Myocyte (in vitro differentiated cells): ENCODE measurements at regions not wholly inside any gene's neighbourhood (a gene's known extent, or its start where the extent isn't known, plus 50 kb on each side); places are given as distances from the start of the nearest gene placed in this dataset.
A peak's percentile ranks its signal among the peaks of the same experiment; 100 is the strongest.

Experiments
- DNase-seq: peaks from one replicate; pipeline ENCODE4 v3.0.0-alpha.2; 2012; ENCODE audit warnings: low read depth

DNA sequence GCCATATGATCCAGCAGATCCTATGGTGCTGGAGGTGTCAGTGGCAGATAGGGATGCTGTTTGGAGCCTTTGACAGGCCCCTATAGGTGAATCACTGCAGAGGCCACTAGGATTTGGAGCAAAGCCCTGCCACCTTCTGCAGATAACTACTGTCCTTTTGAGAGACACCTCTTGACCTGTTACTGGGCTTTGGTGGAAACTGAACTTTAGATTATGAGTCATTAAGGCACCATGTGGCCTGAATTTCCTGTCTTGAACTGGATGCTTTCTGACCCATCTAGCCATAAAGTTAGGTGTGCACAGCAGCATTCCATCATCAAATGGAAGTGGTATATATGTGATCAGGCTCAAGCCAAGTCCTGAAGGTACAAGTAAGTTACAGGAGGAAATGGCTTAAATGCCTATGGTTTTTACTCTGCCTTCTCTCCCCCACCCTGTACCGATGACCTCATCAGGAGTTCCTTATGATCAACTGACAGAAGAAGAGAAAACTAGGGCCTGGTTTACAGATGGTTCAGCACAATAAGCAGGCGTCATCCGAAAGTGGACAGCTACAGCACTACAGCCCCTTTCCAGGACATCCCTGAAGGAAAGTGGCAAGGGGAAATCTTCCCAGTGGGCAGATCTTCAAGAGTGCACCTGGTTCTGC, 565.6 kb upstream of the AGTR1 start:
- no peak for DNase-seq

DNA sequence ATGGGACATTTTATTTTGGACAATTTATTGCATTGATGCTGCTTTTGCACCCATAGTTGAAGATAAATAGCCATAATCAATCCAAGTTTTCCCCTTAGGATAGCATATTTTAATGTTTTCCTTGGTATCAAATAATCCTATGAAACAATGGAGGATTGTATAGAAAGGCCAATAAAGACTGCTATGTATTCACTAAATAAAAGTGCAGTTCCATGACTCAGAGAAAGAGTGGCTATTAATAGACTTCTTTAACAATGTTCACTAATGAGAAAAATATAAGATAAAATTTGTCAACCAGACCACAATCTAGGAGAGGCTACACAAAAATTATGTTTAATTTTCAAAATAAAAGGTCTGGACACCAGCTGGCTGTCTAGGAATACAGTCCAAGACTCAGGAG, 560.9 kb upstream of the AGTR1 start:
- no peak for DNase-seq

DNA sequence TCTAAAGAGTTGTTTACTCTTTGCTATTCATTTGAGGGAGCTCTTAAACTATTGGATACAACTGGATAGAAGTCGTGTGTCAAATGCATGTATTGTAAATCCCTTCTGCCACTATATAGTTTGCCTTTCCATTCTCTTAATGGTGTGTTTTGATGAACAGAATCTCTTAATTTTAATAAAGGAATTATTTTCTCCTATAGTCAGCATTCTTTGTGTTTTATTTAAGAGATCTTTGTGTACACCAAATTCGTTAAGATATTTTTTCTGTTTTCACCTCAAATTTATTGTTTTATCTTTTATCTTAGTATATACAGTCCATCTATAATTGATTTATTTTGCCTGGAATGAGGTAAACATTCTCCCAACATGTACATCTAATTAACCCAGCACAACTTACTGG, 551.5 kb upstream of the AGTR1 start:
- DNase-seq = no peak

DNA sequence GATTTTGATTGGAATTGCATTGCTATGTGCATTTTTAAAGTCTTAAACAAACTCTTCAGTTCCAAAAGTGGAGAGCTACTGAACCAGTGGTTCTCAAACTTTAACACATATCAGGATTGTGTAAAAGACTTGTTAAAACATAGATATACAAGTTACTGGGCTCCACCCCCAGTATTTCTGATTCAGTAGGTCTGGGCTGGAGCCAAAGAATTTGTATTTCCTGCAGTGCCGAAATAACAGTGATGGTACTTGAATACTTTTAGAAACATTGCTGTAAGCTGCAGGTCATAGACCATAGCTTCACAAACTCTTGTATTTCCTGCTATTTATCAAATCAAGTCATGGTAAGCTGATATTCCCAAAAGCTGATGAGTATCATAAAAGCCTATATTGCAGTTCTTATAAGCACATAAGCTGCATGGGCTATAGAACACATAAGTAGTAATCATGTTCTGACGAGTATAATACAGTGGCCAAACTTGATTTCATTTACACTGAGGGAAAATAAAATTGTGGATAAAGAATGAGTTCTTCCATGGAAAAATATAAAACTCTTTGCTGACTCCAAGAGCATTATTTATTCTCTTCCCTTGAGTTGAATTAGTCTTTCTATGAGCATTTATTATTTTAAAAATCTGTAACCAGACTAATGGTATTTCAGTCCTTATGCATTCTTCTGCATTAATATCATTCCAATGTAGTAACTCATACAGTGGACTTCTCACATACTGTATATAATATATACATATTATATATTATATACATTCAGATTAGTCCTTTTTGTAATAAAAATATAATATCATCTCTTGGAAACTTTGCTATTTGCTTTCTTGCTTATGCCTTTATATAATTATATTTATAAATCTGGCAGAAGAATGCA, 550.5 kb upstream of the AGTR1 start:
- DNase-seq = peak; percentile 52

DNA sequence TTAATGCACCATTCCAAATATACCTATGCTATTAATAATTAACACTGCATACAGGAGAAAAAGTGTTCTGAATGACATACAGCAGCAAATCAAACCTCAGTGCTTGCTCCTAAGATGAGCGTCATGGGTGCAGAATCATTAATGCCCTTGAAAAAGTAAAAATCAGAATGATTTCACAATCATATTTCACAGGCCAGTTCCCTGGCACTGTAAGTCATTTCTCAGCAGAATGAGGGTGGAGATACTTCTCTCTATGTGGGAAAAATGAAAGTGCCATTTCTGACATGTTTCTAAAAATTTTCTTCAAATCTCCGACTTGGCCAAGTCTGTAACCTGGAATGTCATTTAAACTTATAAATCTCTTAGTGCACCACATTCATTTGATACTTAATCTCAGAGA, 549.8 kb upstream of the AGTR1 start:
- peak; percentile 5 for DNase-seq

DNA sequence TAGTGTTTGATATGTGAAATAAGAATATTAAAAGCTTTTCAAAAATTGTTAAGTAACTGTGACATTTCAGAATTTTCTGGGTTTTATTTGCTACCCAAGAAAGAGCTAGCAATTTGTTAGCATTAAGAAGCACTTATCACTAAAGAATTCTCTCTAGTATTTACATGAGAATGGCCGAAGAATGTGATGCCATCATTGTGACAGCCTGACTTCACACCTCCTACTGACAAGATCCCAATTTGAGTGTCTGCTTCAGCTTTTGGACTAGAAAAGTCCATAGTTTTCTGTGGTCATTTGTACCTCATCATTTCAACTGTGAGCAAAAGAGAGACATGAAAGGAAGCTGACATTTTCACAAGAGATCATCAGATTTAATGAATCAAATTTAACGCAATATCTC, 548.1 kb upstream of the AGTR1 start:
- no peak for DNase-seq

DNA sequence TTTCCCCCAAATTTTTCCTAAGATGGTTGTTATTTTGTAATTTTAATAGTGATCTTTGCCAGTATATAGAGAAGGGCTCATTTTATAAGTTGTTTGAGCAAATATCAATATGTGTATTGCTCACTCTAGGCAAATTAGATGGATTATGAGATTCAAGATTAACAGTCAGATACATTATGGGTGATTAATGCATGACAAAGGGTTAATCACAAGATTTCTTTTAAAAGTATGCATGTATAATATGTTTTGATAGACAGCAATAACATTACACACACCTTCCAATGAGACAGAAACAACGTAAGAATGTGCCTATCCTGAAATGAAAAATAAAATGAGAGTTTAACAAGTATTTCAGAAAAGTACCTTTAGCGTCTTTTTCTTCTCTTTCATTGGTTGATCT, 547.6 kb upstream of the AGTR1 start:
- DNase-seq = no peak

DNA sequence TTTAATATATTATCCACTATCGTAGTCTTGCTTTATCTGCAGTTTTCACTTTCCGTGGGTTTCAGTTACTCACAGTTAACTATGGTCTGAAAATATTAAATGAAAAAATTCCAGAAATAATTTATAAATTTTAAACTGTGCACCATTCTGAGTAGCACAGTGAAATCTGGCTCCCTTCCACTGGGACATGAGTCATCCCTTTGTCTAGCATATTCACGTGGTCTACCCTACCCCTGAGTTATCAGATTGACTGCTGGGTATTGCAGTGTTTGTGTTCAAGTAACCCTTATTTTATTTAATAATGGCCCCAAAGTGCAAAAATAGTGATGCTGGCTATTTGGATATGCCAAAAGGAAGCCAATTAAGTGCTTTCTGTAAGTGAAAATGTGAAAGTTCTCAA, 539.5 kb upstream of the AGTR1 start:
- DNase-seq = peak; percentile 71

DNA sequence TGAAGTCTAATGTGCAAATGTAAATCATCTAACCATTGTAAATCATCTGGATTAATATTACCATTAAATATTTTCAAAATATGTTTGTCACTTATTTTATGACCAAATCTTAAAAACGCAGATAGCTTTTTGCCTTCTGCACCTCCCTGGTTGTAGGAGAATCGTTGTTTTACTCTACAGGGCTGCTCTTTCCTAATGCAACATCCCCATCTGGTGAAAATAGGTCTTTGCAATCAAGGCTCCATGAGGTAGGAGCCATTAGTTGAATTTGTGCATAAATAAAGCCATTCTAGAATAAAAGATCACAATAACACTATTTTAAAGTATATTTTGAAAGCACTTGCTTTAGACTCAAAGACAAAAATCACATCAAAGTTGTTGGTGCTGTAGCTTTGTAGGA, 535.6 kb upstream of the AGTR1 start:
- peak; percentile 57 for DNase-seq

DNA sequence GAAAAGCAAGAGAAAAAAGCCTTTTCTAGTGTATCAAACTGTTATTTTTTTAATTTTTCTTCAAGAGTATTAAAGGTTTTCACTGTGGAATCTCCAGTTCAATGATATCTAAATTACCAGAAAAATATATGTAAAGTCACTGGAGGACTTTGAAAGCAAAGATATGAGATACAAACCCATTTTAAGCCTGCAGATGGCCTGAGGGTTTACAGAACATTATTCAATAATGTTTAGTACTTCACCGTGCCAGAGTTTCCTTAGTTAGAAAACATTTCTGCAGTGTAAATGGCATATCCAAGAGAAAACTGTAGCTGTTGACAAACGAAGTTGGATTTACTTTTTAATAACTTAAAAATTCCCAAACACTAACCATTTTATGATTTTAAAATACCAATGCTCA, 529.4 kb upstream of the AGTR1 start:
- no peak for DNase-seq

DNA sequence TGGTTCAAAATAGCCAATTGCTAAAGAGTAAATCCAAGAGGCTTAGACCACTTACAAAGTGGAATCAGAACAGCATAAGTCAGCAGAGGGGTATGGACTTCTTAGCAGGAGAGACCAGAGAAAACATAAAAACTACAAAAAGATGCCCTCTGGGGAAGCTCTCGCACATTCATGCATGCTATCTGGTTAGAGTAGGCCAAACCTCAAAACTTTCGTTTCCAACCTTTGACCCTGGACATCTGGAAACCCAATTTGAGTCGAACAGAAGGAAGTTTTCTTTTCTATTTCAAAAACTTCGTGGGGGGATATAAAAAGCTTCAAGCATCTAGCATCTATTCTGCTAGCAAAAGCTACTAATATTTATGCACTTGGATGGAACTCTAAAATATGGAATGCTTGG, 523.9 kb upstream of the AGTR1 start:
- DNase-seq = peak; percentile 74

DNA sequence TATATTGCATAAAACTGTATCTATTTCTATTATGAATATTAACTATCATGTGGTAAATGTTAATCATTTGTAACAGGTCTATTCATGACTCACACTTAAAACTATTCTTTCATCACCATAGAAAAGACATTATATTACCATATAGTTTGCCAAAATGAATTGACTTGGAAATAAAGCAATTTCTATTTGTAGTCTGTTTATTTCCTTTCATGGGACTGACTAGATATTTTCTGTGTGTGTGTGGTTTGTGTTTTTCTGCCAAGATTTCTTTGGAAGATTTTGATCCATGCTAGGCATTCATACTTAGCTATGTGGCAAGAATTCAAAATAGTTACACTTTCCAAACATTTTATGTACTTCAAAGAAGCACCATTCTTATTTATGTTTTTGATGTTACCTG, 522.5 kb upstream of the AGTR1 start:
- peak; percentile 51 for DNase-seq

DNA sequence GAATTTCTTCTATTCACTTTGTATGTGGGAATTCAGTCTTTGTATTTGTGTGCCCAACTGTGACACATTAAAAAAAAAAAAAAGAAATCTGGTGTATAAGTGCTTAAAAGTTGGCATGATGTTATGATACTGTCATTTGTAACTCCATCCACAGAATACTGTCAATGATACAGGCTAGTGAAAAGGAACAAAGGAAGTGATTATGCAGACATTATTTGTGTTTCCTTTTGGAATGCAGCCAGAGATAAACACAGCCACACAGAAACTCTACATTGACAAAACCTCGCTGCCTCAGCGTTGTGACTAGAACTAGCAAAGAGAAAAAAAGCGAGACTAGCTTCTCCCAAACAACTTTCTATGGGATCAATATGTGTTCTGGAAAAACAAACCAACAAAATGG, 519.2 kb upstream of the AGTR1 start:
- no peak for DNase-seq

DNA sequence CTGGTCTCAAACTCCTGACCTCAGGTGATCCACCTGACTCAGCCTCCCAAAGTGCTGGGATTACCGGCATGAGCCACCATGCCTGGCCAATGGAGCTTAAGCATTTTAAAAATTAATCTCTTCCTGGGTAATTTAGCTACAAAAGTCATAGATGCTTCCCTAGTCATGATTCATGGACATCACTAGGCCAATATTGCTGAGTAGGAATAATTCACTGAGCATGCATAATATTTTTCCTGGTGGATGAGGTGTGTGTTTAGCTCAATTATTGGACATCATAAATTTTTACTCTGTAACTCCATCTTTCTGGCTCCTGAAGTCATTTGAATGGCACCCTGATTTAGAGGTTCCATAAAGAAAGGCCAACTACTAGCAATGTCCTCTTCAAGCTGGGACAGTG, 512.9 kb upstream of the AGTR1 start:
- no peak for DNase-seq

DNA sequence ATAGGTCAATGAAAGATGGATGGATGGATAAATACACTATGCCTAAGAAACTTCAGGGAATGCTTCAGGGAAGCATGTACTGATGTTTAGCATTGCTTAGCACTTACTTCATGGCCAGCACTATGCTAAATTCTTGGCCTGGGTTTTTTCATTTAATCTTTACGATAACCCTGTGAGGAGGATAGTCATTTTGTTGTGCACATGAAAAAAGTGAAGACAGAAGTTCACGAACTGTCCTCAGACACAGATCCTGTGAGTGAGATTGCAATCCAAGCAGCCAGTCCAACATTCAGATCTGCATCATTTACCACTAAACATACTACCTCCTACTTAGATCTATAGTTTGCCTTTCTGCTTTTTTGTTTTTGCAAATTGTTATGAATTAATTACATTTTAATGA, 510.8 kb upstream of the AGTR1 start:
- DNase-seq = no peak

DNA sequence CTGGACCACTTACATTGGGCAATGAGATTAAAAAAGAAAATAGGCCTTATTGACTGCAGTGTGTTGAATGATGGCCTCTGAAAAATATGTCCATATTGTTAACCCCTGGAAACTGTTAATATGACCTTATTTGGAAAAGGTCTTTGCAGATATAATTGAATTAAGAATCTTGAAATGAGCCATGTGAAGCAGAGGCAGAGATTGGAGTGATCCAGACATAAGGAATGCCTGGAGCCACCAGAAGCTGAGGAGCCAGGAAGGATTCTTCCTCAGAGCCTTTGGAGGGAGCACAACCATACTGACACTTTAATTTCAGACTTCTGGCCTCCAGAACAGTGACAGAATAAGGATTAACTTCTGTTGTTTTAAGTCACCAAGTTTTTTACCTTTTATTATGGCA, 510.4 kb upstream of the AGTR1 start:
- no peak for DNase-seq

DNA sequence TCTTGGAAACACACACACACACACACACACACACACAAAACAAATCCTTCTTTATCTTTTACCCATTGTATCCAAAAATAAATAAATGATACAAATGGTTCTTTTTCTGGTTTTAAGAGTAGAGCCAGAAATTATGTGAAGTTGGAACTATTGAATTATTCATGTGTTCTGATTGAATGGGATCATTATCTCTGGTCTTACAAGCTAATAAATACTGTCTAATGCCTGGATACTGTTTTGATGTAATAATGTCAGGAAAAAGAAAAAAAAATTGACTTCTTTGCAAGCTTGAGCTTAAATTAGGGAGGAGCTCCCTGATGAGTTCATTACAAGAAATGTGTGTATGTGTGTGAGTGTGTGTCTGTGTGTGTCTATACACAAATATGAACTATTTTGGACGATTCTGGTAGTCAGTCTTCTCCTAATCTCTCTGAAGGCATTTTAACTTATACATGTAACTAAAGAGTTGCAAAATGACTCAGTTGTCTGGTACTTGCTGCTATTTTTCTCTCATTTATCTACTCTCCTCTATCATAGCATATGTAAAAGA, 507.2 kb upstream of the AGTR1 start:
- no peak for DNase-seq

DNA sequence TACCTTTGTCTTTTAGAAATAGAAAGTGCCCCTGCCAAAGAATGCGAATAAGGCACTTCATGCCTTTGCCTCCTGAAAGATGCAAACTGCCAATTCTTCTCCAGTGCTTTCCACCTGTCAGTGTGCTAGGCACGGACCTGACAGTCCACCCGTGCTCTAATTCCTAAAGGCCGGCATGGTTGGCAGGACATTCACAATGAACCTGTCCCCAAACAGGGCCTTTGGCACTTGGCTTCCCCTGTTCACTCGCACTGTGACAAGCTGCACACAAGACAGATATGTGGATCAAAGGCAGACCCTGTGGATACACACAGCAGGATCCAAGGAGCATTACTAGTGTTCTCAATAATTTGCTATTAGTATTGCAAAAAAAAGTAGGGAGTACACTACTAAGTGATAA, 505.7 kb upstream of the AGTR1 start:
- DNase-seq = no peak

DNA sequence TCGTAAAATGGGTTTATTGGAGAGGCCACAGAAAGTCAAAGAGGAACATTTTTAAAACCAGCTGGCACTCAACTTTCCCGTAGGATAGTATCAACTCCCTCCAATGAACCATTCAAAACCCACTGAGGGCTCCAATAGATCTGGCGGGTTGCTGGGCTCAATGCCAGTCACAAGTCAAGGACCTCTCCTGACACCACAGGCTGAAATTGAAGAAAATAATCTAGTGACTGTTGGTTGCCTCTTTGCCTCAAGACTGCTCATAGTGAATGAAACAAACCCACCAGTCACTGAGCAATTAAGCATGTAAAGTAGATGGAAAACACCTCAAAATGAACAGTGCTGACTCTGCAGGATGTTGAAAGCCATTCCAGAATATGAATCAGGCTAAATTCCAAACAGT, 500.6 kb upstream of the AGTR1 start:
- no peak for DNase-seq

DNA sequence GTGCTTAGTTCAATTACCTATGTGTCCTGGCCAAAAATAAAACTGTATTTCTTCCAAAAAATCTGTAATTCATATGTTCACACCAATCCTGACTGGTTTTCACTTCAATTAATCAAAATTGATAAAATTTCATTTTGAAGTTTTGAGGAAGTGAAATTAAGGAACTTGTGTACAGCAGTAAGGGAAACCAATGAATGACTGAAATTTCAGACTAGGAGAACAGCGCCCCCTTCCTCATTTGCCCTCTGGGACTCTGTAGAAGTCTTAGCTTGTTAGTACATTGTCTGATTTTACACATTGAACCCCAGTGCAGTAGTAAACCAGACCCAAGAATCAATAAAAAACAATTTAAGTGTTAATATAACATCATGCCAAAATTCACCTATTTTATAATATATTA, 495.3 kb upstream of the AGTR1 start:
- DNase-seq = no peak

DNA sequence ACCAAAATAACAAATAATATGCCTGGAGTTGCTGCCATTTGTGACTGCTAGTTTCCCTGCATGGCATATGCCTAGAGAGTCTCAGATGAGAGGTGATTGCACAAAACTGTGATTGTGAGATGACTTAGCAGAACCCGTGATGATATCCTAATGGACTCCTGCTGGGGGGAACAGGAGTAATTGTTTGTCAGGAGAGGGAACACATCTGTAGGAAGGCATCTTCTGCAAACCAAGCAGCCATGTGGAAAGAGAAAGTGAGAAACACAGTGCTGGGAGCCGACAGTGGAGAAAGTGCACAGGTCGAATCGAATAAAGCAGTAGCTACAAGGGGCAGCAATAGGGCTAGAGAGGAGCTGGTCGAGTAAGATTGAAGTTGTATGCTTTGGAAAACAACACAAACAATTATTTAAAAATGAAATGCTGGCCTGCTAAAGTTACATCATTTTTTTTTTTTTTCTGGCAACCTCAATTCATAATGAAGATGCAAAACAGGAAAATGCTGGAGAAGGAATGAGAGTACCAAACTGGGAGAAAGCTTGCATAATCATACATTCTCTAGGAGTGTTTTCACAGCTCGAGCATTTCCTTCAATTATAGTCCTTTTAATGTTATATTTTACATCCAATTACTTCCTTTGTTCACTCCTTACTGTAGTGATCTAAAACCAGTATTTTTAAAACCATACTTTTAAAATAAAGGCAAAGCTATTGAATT, 494.2 kb upstream of the AGTR1 start:
- no peak for DNase-seq

DNA sequence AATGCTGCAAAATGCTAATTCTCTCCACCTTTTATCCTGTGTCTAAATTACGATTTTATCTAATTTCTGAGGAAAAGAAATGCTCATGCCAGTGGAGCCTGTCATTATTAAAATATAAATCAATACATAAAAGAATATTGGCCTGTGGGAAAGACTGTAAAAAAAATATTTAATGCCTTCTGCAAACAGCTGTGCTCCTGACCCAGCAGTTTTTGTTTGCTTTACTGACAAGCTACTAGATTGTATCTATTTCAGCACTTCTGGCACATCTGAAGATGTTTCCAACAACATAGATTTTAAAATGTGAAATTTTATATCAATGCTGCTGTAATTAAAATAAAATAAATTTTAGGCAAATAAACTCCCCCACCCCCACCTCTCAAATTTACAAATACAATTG, 493.6 kb upstream of the AGTR1 start:
- DNase-seq = no peak
